Stimulated activated naive CD4-positive, alpha-beta T cell (primary cell): ENCODE measurements at regions not wholly inside any gene's neighbourhood (a gene's known extent, or its start where the extent isn't known, plus 50 kb on each side); places are given as distances from the start of the nearest gene placed in this dataset.
"Not testable (repeated sequence)": the region's sequence is repeated elsewhere in the genome, so short reads cannot be mapped to it uniquely, and the experiment has no call there.

Source experiments
- DNase-seq, 6 experiments: peaks; one replicate each; lab custom pipeline; 2025; lab: John Stamatoyannopoulos, UW

- DNase-seq = no peak
These were observed 155.9 kb downstream of the RTL9 start for GRCh38 chrX:110514509-110514908.

DNA sequence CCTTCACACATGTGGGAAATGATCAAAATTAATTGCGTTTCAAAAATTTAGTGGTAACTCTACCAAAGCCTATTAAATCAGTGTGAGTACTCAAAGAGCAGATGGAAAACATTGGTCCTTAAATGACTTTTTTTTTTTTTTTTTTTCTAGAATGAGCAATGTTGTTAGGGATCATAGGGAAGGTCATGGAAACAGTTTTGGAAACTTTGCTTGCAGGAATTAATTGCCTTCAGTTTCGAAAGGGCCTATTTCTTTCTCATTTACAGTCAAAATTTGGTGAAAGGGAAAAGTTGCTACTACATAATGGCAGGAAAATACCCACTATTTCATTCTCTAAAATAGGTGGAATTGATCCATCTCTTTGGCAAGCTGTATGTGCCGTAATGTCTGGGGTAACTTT is 160.9 kb downstream of the RTL9 start:
- no peak for DNase-seq

DNA sequence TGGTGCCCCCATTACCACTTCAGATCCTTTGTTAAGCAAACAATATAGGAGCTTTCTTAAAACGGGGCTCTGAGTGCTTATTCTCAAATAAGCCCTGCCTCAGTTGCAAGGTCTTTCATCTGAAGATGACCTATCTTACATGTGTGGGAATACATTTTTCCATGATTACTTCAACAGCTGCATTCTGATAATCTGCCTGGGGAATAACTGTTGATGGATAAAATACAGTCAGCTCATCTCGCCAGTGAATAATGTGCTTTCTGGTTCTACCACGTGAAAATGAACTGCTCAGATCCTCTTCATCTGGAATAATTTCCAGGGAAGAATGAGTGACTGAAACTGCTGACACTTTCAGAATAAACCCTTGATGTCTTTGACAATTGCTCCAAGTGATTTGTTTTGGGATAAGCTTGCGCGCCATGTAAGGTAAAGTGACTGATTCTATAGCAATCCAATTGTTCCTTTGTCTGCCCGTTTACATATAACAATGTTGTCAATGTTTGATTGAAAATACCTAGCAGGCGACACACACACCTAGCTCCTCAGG is 161.3 kb downstream of the RTL9 start:
- no peak for DNase-seq

GRCh38 chrX:110520652-110521051 is 162.0 kb downstream of the RTL9 start:
- not testable (repeated sequence) for DNase-seq

DNA sequence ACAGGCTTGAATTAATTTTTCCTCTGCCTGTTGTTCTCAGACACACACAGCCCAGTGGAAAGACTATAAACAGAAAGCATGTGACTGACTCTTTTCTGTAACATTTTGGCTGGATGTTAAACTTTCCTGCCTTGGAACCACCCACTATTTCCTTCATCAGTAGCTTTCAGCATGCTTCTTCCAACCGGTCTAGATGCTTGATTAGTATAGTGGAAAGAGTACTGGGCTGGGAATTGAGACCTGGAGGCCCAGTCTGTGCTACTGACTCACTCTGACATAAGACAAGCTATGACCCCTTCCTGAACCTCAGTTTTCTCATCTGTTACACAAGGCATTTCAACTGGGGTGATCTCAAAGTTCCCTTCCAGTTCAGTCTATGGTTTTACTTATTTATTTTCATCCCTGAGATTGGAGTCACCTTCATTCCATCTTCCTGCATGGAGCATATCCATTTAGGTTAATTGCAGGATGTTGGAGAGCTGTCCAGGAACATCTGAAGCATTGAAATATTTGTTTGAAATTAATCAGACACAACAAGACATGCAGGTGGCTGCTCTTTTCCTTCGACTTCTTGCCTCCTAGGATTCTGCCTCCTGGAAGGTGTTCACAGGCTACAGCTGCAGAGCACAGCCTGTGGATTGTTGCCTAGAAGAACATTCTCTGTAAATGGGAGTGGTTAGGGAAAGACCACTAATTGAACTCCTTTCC is 173.4 kb downstream of the RTL9 start:
- no peak for DNase-seq

DNA sequence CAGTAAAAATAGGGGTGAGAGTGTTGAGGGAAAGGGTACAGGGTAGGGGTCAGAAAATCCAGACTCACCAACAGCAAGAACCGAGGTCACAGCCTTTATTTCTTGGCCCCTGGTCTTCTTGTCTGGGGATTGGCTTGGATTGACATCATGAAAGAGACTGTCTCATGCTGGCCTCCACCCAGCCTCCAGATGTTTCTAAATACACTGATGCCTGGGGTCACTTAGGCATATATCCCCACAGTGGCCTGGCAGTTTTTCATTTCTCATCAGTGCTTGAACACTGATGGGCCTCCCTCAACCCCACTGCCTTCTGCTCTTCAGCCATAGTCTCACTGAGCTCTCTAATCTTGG is 173.9 kb downstream of the RTL9 start:
- DNase-seq = no peak

DNA sequence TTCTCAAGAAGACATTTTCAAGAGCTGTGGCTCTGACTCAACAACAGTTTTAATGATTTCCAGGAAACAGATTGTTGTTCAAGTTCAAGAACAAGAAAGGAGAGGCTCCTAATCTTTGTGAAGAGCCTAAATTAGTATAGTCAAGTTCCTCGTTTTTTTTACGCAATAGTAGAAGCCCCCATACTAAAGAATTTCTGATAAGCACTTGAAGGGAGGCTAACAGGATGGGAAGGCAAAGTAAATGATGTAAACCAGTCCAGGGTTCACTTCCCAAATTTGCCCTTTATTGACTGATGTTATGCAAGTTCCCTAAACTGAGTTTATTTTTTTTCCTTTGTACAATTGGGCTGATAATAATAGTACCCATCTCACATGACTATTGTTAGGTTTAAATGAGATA is 178.2 kb downstream of the RTL9 start:
- DNase-seq = no peak

DNA sequence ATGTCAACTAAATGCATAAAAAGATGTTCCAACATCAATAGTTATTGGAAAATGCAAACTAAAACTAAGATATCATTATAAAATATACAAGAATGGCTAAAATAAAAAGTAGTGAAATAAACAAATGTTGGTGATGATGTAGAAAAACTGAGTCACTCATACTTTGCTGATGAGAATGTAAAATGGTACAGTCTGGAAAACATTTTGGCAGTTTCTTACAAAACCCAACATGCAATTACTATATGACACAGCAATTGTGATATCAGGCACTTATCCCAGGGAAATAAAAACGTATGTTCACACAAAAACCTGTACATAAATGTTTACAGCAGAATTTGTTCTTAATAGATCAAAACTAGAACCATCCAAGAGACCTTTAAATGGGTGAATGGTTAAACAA is 182.6 kb downstream of the RTL9 start:
- DNase-seq = no peak

DNA sequence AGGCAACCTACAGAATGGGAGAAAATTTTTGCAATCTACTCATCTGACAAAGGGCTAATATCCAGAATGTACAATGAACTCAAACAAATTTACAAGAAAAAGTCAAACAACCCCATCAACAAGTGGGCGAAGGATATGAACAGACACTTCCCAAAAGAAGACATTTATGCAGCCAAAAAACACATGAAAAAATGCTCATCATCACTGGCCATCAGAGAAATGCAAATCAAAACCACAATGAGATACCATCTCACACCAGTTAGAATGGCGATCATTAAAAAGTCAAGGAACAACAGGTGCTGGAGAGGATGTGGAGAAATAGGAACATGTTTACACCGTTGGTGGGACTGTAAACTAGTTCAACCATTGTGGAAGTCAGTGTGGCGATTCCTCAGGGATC is 192.2 kb downstream of the RTL9 start:
- DNase-seq = not testable (repeated sequence)

DNA sequence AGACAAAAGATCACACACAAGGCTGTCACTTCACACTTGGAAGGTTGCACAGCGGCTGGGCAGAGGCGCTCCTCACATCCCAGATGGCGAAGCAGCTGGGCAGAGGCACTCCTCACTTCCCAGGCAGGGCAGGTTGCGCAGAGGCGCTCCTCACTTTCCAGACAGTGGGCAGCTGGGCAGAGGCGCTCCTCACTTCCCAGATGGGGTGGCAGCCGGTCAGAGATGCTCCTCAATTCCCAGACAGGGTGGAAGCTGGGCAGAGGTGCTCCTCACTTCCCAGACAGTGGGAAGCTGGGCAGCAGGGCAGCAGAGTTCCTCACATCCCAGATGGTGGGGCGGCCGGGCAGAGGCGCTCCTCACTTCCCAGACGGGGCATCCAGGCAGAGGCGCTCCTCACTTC is 199.2 kb downstream of the RTL9 start:
- no peak for DNase-seq

DNA sequence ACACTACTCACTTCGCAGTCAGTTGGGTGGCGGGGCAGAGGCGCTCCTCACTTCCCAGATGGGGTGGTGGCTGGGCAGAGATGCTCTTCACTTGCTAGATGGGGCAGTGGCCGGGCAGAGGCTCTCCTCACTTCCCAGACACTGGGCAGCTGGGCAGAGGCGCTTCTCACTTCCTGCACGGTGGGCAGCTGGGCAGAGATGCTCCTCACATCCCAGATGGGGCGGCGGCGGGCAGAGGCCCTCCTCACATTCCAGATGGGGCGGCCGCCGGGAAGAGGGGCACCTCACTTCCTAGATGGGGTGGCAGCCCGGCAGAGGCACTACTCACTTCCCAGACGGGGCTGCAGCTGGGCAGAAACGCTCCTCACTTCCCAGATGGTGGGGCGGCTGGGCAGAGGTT is 199.8 kb downstream of the RTL9 start:
- no peak for DNase-seq

GRCh38 chrX:110561034-110561433 is 202.4 kb downstream of the RTL9 start:
- DNase-seq = no peak

- DNase-seq = no peak
These were observed 204.6 kb downstream of the RTL9 start for GRCh38 chrX:110563282-110563681.

- DNase-seq = no peak
These were observed 209.8 kb downstream of the RTL9 start for GRCh38 chrX:110568441-110568840.

DNA sequence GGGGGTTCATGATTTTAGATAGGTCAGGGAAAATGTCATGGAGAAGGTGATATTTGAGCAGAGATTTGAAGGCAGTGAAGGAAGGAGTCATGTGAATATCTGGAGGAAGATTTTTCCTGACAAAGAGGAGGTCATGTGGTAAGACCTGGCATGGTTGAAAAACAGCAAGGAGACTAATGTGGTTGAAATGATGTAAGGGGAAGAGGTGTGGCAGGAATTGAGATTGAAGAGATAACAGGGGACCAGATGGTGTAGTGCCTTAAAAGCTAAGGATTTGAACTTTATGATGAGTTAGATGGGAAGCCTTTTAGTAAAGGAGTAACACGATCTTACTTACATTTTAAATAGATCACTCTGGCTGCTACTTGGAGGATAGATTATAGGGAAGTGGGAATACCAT is 210.9 kb downstream of the RTL9 start:
- DNase-seq = no peak

DNA sequence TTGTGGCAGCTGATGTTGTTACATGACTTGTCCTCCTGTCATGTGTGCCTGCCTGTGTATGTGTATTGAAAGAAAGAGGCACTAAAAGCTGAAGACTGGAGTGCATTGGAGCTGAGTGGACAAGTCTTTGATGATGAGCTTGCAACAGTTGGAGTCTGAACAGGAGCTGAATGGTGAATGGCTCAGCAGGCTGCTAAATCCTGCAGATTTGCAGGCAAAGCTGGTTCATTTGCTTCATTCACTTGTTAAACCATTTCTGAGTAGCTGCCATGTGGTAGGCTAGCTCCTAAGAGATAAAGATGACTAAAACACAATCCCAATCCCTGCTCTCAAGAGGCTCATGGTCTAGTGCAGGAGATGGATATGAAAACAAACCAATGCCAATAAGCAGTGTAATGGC is 217.3 kb downstream of the CHRDL1 start:
- no peak for DNase-seq

DNA sequence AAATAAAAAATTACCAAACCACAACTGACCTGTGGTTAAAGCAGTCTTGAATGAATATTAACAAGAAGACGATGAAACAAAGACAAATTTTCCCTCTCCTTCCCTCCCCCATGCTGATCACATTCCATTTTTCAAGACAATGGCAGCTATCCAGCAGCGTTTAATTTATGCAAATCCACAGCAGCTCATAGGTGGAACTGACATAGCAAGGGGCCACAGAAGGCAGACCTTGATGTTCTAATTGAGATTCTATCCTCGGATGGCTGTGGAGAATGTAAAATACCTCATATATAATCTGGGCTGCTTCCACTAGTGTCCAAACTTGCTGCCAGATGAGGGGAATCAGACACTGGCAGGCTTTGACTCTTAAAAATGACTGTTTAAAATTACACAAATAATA is 211.5 kb downstream of the CHRDL1 start:
- no peak for DNase-seq

DNA sequence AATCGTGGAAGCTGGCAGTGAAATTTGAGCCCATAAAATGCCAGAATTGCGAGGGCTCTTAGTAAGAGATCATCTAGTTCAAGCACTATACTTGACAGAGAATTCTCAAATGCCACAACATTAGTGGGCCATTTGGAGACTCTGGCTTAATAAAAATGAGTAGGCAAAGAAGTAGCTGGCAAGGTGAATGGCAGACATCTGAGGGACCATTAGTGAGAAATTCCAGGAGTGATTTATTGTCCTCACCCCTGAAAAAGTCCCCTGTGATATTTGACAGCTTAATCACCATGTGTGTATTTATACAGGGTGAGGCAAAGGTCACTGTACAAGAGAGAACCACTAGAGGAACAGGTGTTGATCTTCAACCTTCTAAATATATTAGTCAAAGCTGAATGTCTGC is 207.5 kb downstream of the CHRDL1 start:
- DNase-seq = no peak

DNA sequence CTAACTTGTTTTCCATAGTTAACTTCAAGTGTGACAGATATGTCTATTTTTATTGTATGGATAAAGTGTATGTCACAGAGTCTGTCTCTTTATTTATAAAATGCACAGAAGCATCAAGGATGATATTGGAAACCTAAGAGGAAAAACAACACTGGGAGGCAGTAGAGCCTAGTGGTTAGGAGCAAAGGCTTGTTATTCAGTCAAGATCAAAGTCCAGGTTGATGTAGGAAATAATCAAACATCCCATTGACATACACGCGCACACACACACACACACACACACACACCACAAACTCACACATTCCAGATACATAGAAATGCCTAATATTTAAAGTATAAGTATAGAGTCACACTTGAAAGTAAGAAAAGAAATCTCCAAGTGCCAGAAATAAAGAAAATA is 206.8 kb downstream of the CHRDL1 start:
- no peak for DNase-seq

DNA sequence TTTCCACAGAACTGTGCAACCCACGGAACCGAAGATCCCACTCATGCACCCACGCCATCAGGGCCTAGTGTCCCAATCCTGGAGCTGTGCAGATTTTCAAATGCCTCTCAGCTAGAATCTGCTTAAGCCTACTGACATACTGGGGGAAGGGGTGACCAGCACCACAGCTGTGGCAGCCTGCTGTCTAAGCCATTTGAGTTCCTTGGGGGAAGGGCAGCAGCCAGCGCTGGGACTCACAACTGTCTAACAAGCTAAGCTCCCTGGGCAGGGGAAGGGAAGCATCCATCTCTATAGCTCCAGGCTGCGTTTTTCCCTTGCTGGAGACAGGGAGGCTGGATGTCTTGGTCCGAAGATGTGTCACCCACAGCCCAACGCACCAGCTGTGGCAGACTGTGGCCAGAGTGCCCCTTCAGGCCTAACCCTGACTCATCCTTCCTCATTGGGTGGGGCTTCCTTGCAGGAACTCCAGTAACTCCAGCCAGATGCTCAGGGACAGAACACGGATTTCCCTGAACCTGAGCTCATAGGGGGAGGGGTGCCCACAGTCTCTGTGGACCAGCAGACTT is 194.8 kb downstream of the CHRDL1 start:
- DNase-seq = no peak

- DNase-seq = no peak
These were observed 181.0 kb downstream of the CHRDL1 start for GRCh38 chrX:110614596-110614995.
